Chondrocyte (in vitro differentiated cells): ENCODE measurements at regions not wholly inside any gene's neighbourhood (a gene's known extent, or its start where the extent isn't known, plus 50 kb on each side); places are given as distances from the start of the nearest gene placed in this dataset.

Experiments used
- DNase-seq: peaks from one replicate; pipeline ENCODE4 v3.0.0; 2021; ENCODE audit warnings: mixed read lengths, low spot score
- H3K27ac Mint-ChIP-seq: one replicate; pipeline ENCODE4 v1.8.0; 2021; ENCODE audit warnings: mild to moderate bottlenecking, moderate library complexity, mixed read lengths; ENCODE audit not compliant: unreplicated experiment
- H3K27me3 Mint-ChIP-seq: 2 replicates; pipeline ENCODE4 v1.8.0; 2021; ENCODE audit warnings: low read depth, mixed read lengths
- H3K36me3 Mint-ChIP-seq: 2 replicates; pipeline ENCODE4 v1.8.0; 2021; ENCODE audit warnings: low read depth, mixed read lengths
- H3K4me1 Mint-ChIP-seq: 2 replicates; pipeline ENCODE4 v1.8.0; 2021; ENCODE audit warnings: low read depth, mild to moderate bottlenecking, mixed read lengths
- H3K4me3 Mint-ChIP-seq: one replicate; pipeline ENCODE4 v1.8.0; 2021; ENCODE audit warnings: mild to moderate bottlenecking, moderate library complexity, mixed read lengths; ENCODE audit not compliant: unreplicated experiment
- H3K9me3 Mint-ChIP-seq: 2 replicates; pipeline ENCODE4 v1.8.0; 2021; ENCODE audit warnings: low read depth, mixed read lengths
- CTCF ChIP-seq: fragments of 200-600 bp; sonication (generic); IDR thresholded peaks from 2 replicates; pipeline ENCODE4 v1.5.0; 2021; ENCODE audit warnings: antibody characterized with exemption, mild to moderate bottlenecking, moderate library complexity

DNA sequence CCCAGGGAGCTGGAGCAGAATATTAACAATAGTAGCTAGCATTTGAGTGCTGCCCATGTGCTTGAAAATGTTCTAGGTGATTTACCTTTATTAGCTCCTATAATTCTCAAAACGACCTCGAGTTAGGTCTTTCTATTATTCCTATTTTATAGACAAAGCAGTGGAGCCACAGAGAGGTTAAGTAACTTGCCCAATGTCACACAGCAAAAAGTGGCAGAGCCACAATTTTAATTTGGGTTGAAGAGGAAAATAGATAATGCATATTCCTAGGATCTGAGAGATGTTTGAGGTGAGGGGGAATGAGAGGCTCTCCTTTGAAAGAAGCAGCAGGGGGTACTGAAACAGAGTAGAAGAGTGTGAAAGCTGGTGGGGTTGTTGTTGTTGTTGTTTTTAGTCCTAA lies 354.5 kb upstream of the SLC35B3 start:
- Mint-ChIP-seq H3K27me3 (peaks cover 3% of the 10 kb centered on the region), H3K9me3 (peaks cover 5% of the 10 kb centered on the region), H3K36me3 (no peaks in the 10 kb centered on the region), H3K4me3 (no peak overlapping the region), H3K27ac (no peak overlapping the region), H3K4me1 (no peaks in the 10 kb centered on the region)
- no peak for DNase-seq
- no peak for TF ChIP-seq CTCF

GRCh38 chr6:8785223-8785622 lies 349.9 kb upstream of the SLC35B3 start:
- Mint-ChIP-seq H3K4me3 (no peak overlapping the region), H3K27ac (no peak overlapping the region), H3K9me3 (peaks cover 5% of the 10 kb centered on the region), H3K27me3 (peaks cover 3% of the 10 kb centered on the region), H3K36me3 (no peaks in the 10 kb centered on the region), H3K4me1 (no peaks in the 10 kb centered on the region)
- DNase-seq = no peak
- no peak for TF ChIP-seq CTCF

DNA sequence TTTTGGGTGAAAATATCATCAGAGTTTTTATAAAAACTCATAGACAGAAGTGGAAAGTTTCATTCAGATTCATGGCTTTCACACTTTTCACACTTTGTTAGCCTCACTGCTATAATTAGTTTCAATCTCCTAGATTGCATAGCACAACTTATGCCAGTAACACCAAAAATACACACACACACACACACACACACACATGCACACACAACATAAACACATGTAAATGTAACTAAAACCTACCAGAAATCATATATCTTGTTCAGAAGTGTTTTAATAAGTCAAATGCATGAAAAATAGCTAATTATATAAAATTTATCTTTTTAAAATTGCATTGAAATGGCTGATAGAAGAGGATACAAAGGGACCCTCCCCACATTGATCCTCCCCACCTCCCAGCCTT lies 347.8 kb upstream of the SLC35B3 start:
- Mint-ChIP-seq H3K4me1 (no peaks in the 10 kb centered on the region), H3K27ac (no peak overlapping the region)

DNA sequence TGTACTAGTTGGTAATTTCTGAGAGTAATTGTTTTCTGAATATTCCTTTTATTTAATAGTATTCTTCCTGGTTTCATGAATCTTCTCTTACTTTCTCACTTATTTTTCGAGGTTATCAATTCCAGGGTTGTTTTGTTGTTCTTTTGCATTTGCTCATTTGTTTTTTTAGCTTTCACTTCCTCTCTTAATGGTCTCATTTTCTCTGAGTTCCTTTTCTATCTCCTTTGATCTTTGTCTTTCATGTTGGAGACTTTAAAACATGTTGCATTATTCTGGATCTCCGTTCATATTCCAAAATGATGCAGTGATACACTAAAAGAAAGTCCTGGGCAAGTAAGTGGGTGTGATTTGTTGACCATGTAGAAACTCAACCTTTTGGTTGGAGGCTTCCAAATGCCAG lies 345.3 kb upstream of the SLC35B3 start:
- Mint-ChIP-seq H3K9me3 (no peaks in the 10 kb centered on the region), H3K27ac (no peak overlapping the region), H3K4me1 (no peaks in the 10 kb centered on the region), H3K4me3 (no peak overlapping the region), H3K27me3 (no peaks in the 10 kb centered on the region), H3K36me3 (no peaks in the 10 kb centered on the region)
- TF ChIP-seq CTCF = no peak
- no peak for DNase-seq

More for the DNA sequence above, 347.8 kb upstream of the SLC35B3 start:
- TF ChIP-seq CTCF = no peak
- Mint-ChIP-seq H3K4me3 (no peak overlapping the region), H3K27me3 (peaks cover 3% of the 10 kb centered on the region), H3K36me3 (no peaks in the 10 kb centered on the region), H3K9me3 (no peaks in the 10 kb centered on the region)
- no peak for DNase-seq

GRCh38 chr6:8764733-8765132 lies 329.4 kb upstream of the SLC35B3 start:
- no peak overlapping the region for H3K4me3 Mint-ChIP-seq
- H3K4me1 Mint-ChIP-seq = no peaks in the 10 kb centered on the region
- TF ChIP-seq CTCF = no peak
- H3K27ac Mint-ChIP-seq = no peak overlapping the region
- H3K9me3 Mint-ChIP-seq = peaks cover 8% of the 10 kb centered on the region
- H3K27me3 Mint-ChIP-seq = no peaks in the 10 kb centered on the region
- DNase-seq = no peak
- H3K36me3 Mint-ChIP-seq = no peaks in the 10 kb centered on the region
